Stimulated activated CD4-positive, alpha-beta T cell treated with anti-CD3 and anti-CD28 coated beads, TNF-alpha, amount 100 ng/mL, for 4 hours (primary cell): ENCODE measurements at regions not wholly inside any gene's neighbourhood (a gene's known extent, or its start where the extent isn't known, plus 50 kb on each side); places are given as distances from the start of the nearest gene placed in this dataset.

Source experiments
- DNase-seq, 3 experiments: peaks; one replicate each; pipeline ENCODE4 v3.0.0-alpha.2; 2020; ENCODE audit warnings: low read depth in 3 of 3

GRCh38 chr9:73219985-73220626 is 68.4 kb downstream of the ANXA1 start:
- no peak for DNase-seq

- DNase-seq: no peak
Measured at GRCh38 chr9:73223594-73223993, 71.9 kb downstream of the ANXA1 start.

GRCh38 chr9:73229543-73229942 is 77.9 kb downstream of the ANXA1 start:
- no peak for DNase-seq

GRCh38 chr9:73230251-73230650 is 78.6 kb downstream of the ANXA1 start:
- no peak for DNase-seq

- no peak for DNase-seq
Measured at GRCh38 chr9:73231203-73231602, 79.5 kb downstream of the ANXA1 start.

GRCh38 chr9:73233359-73234007 is 81.8 kb downstream of the ANXA1 start:
- DNase-seq: no peak

- no peak for DNase-seq
Measured at GRCh38 chr9:73234008-73234360, 82.3 kb downstream of the ANXA1 start.

- no peak for DNase-seq
Measured at GRCh38 chr9:73237140-73237539, 85.5 kb downstream of the ANXA1 start.

- DNase-seq: no peak
Measured at GRCh38 chr9:73239570-73240265, 88.1 kb downstream of the ANXA1 start.

GRCh38 chr9:73243078-73243477 is 91.4 kb downstream of the ANXA1 start:
- no peak for DNase-seq

GRCh38 chr9:73259086-73259696 is 107.5 kb downstream of the ANXA1 start:
- DNase-seq: no peak

GRCh38 chr9:73260506-73260905 is 108.8 kb downstream of the ANXA1 start:
- DNase-seq: no peak

GRCh38 chr9:73264631-73265030 is 113.0 kb downstream of the ANXA1 start:
- DNase-seq: no peak

GRCh38 chr9:73265876-73266275 is 114.2 kb downstream of the ANXA1 start:
- no peak for DNase-seq

GRCh38 chr9:73269430-73270101 is 117.9 kb downstream of the ANXA1 start:
- DNase-seq: no peak

GRCh38 chr9:73270967-73271721 is 119.5 kb downstream of the ANXA1 start:
- no peak for DNase-seq

GRCh38 chr9:73280113-73280512 is 128.4 kb downstream of the ANXA1 start:
- DNase-seq: no peak

- no peak for DNase-seq
Measured at GRCh38 chr9:73284377-73284776, 132.7 kb downstream of the ANXA1 start.

- no peak for DNase-seq
Measured at GRCh38 chr9:73294336-73294735, 142.7 kb downstream of the ANXA1 start.

- DNase-seq: no peak
Measured at GRCh38 chr9:73325983-73326382, 174.3 kb downstream of the ANXA1 start.

- no peak for DNase-seq
Measured at GRCh38 chr9:73327149-73327548, 175.5 kb downstream of the ANXA1 start.
